HEK293 (cell line): ENCODE measurements at regions not wholly inside any gene's neighbourhood (a gene's known extent, or its start where the extent isn't known, plus 50 kb on each side); places are given as distances from the start of the nearest gene placed in this dataset.
"Not testable (repeated sequence)": the region's sequence is repeated elsewhere in the genome, so short reads cannot be mapped to it uniquely, and the experiment has no call there.

Experiments used
- CTCF ChIA-PET: fragments of 350-600 bp; formaldehyde crosslinking; extraction: SDS; loops from one replicate; lab custom pipeline; 2021; ENCODE audit warnings: antibody characterized with exemption; lab: Yijun Ruan, JAX
- POLR2A ChIA-PET: fragments of 300-600 bp; formaldehyde crosslinking; extraction: SDS; loops from one replicate; lab custom pipeline; 2020; ENCODE audit warnings: antibody characterized with exemption, inconsistent platforms; lab: Yijun Ruan, JAX
- H3K27ac ChIP-seq: fragments of 200-500 bp; sonication (Bioruptor generic); 2 replicates; pipeline ENCODE4 v1.5.1; 2014; ENCODE audit warnings: low read depth, low read length, control low read depth, inconsistent platforms; ENCODE audit errors: extremely low read depth
- H3K36me3 ChIP-seq, 2 experiments: fragments of 200-500 bp in 1 of 2; sonication (Bioruptor generic) in 1 of 2; 1 replicate in 1 of 2; 2 replicates in 1 of 2; pipeline ENCODE4 v1.5.1; 2014 to 2017; ENCODE audit warnings: inconsistent platforms in 2 of 2, low read length in 2 of 2; ENCODE audit not compliant: control insufficient read depth in 2 of 2, insufficient read depth in 1 of 2
- H3K4me1 ChIP-seq: fragments of 200-500 bp; sonication (Bioruptor generic); 2 replicates; pipeline ENCODE4 v1.5.1; 2014; ENCODE audit warnings: mild to moderate bottlenecking, low read length, inconsistent platforms; ENCODE audit not compliant: control insufficient read depth, insufficient read depth
- H3K4me3 ChIP-seq: 2 replicates; pipeline ENCODE4 v1.5.1; 2011; ENCODE audit warnings: low read depth, mild to moderate bottlenecking, control low read depth, low read length, moderate library complexity
- H3K9me3 ChIP-seq: fragments of 200-500 bp; sonication (Bioruptor generic); 2 replicates; pipeline ENCODE4 v1.5.1; 2014; ENCODE audit warnings: low read depth, low read length, inconsistent platforms; ENCODE audit not compliant: control insufficient read depth, insufficient read depth
- CTCF ChIP-seq: fragments of 450-650 bp; formaldehyde crosslinking; IDR thresholded peaks from 2 replicates; pipeline ENCODE4 v1.5.1; 2016; ENCODE audit warnings: missing biosample characterization, missing genetic modification characterization
- GFI1B ChIP-seq: fragments of 450-650 bp; formaldehyde crosslinking; IDR thresholded peaks from 2 replicates; pipeline ENCODE4 v1.5.1; 2016; ENCODE audit warnings: missing biosample characterization, missing genetic modification characterization
- HOXC10 ChIP-seq: sonication (generic); formaldehyde crosslinking; IDR thresholded peaks from 2 replicates; pipeline ENCODE4 v1.8.1; 2023; ENCODE audit warnings: mild to moderate bottlenecking, missing genetic modification reagents
- MEIS1 ChIP-seq: sonication (generic); formaldehyde crosslinking; IDR thresholded peaks from 2 replicates; pipeline ENCODE4 v1.8.1; 2022; ENCODE audit warnings: missing genetic modification reagents, mild to moderate bottlenecking, borderline replicate concordance
- PRDM4 ChIP-seq: fragments of 450-650 bp; formaldehyde crosslinking; IDR thresholded peaks from 2 replicates; pipeline ENCODE4 v1.5.1; 2017; ENCODE audit warnings: missing biosample characterization, missing genetic modification characterization
- SP2 ChIP-seq: fragments of 450-650 bp; formaldehyde crosslinking; IDR thresholded peaks from 2 replicates; pipeline ENCODE4 v1.5.1; 2016; ENCODE audit warnings: missing biosample characterization, missing genetic modification characterization
- ZFHX2 ChIP-seq: fragments of 450-650 bp; formaldehyde crosslinking; conservative IDR thresholded peaks from 2 replicates; pipeline ENCODE4 v1.5.1; 2016; ENCODE audit warnings: missing biosample characterization, missing genetic modification characterization
- ZNF10 ChIP-seq: fragments of 450-650 bp; formaldehyde crosslinking; IDR thresholded peaks from 2 replicates; pipeline ENCODE4 v1.5.1; 2017; ENCODE audit warnings: missing biosample characterization, missing genetic modification characterization
- ZNF112 ChIP-seq: fragments of 450-650 bp; formaldehyde crosslinking; IDR thresholded peaks from 2 replicates; pipeline ENCODE4 v1.5.0; 2017; ENCODE audit warnings: missing biosample characterization, missing genetic modification characterization
- ZNF132 ChIP-seq: fragments of 450-650 bp; formaldehyde crosslinking; IDR thresholded peaks from 2 replicates; pipeline ENCODE4 v1.5.1; 2017; ENCODE audit warnings: missing biosample characterization, missing genetic modification characterization, borderline replicate concordance
- ZNF157 ChIP-seq: fragments of 450-650 bp; formaldehyde crosslinking; IDR thresholded peaks from 2 replicates; pipeline ENCODE4 v1.5.1; 2016; ENCODE audit warnings: missing biosample characterization, missing genetic modification characterization
- ZNF223 ChIP-seq: fragments of 450-650 bp; formaldehyde crosslinking; IDR thresholded peaks from 2 replicates; pipeline ENCODE4 v1.5.1; 2016; ENCODE audit warnings: missing biosample characterization, missing genetic modification characterization
- ZNF398 ChIP-seq: fragments of 450-650 bp; formaldehyde crosslinking; IDR thresholded peaks from 2 replicates; pipeline ENCODE4 v1.5.1; 2017; ENCODE audit warnings: missing biosample characterization, missing genetic modification characterization
- ZNF404 ChIP-seq: fragments of 450-650 bp; formaldehyde crosslinking; IDR thresholded peaks from 2 replicates; pipeline ENCODE4 v1.5.1; 2017; ENCODE audit warnings: missing biosample characterization, missing genetic modification characterization
- ZNF423 ChIP-seq: fragments of 450-650 bp; formaldehyde crosslinking; IDR thresholded peaks from 2 replicates; pipeline ENCODE4 v1.5.1; 2016; ENCODE audit warnings: missing biosample characterization, missing genetic modification characterization
- ZNF48 ChIP-seq: fragments of 450-650 bp; formaldehyde crosslinking; IDR thresholded peaks from 2 replicates; pipeline ENCODE4 v1.5.1; 2016; ENCODE audit warnings: missing biosample characterization, missing genetic modification characterization
- ZNF521 ChIP-seq: fragments of 450-650 bp; formaldehyde crosslinking; IDR thresholded peaks from 2 replicates; pipeline ENCODE4 v1.5.1; 2017; ENCODE audit warnings: missing biosample characterization, mild to moderate bottlenecking, missing genetic modification characterization
- ZNF692 ChIP-seq: fragments of 450-650 bp; formaldehyde crosslinking; IDR thresholded peaks from 2 replicates; pipeline ENCODE4 v1.5.1; 2016; ENCODE audit warnings: missing biosample characterization, missing genetic modification characterization
- ZNF704 ChIP-seq: fragments of 450-650 bp; formaldehyde crosslinking; IDR thresholded peaks from 2 replicates; pipeline ENCODE4 v1.5.1; 2016; ENCODE audit warnings: missing biosample characterization, missing genetic modification characterization
- ZNF776 ChIP-seq: fragments of 450-650 bp; formaldehyde crosslinking; IDR thresholded peaks from 2 replicates; pipeline ENCODE4 v1.5.0; 2017; ENCODE audit warnings: missing biosample characterization, missing genetic modification characterization, borderline replicate concordance
- ZNF830 ChIP-seq: fragments of 450-650 bp; IDR thresholded peaks from 2 replicates; pipeline ENCODE4 v1.5.0; 2018; ENCODE audit warnings: missing biosample characterization, missing genetic modification characterization, low read depth, mild to moderate bottlenecking, moderate library complexity
- ZNF843 ChIP-seq: fragments of 450-650 bp; formaldehyde crosslinking; IDR thresholded peaks from 2 replicates; pipeline ENCODE4 v1.5.1; 2016; ENCODE audit warnings: missing biosample characterization, missing genetic modification characterization
- ZSCAN5A ChIP-seq: fragments of 450-650 bp; formaldehyde crosslinking; IDR thresholded peaks from 2 replicates; pipeline ENCODE4 v1.5.1; 2016; ENCODE audit warnings: missing biosample characterization, missing genetic modification characterization

GRCh38 chr11:96748639-96749370 is 359.0 kb downstream of the JRKL start:
- no peaks in the 10 kb centered on the region for H3K9me3 ChIP-seq
- no peaks in the 10 kb centered on the region for H3K36me3 ChIP-seq
- no peaks in the 10 kb centered on the region for H3K4me1 ChIP-seq
- no peak overlapping the region for H3K27ac ChIP-seq
- no peak overlapping the region for H3K4me3 ChIP-seq
- TF ChIP-seq ZSCAN5A (tag by site-specific recombination) (no peak), ZNF404 (tag by site-specific recombination) (no peak), PRDM4 (tag by site-specific recombination) (no peak), CTCF (no peak), ZNF521 (tag by site-specific recombination) (no peak), ZNF398 (tag by site-specific recombination) (no peak), ZNF776 (tag by site-specific recombination) (no peak), ZNF423 (no peak), ZNF10 (tag by site-specific recombination) (no peak), ZNF843 (tag by site-specific recombination) (no peak), ZNF48 (tag by site-specific recombination) (no peak), HOXC10 (CRISPR knock-in tag) (no peak), ZNF830 (tag by site-specific recombination) (no peak)
- CTCF ChIA-PET: no interaction called here
- POLR2A ChIA-PET: no interaction called here

GRCh38 chr11:96751807-96752206 is 362.0 kb downstream of the JRKL start:
- H3K27ac ChIP-seq, H3K4me1 ChIP-seq, H3K4me3 ChIP-seq, CTCF ChIA-PET, H3K36me3 ChIP-seq, H3K9me3 ChIP-seq, POLR2A ChIA-PET: not testable (repeated sequence)

- H3K4me3 ChIP-seq: no peak overlapping the region
- ChIA-PET POLR2A (no interaction called here), CTCF (no interaction called here)
- H3K9me3 ChIP-seq: no peaks in the 10 kb centered on the region
- no peak overlapping the region for H3K27ac ChIP-seq
- no peaks in the 10 kb centered on the region for H3K36me3 ChIP-seq
- H3K4me1 ChIP-seq: no peaks in the 10 kb centered on the region
- no peak for TF ChIP-seq MEIS1 (CRISPR knock-in tag)
- TF ChIP-seq ZNF132 (tag by site-specific recombination): no peak
- no peak for TF ChIP-seq ZNF692 (tag by site-specific recombination)
- no peak for TF ChIP-seq ZNF704 (tag by site-specific recombination)
- TF ChIP-seq ZFHX2: no peak
- TF ChIP-seq ZNF223 (tag by site-specific recombination): no peak
- TF ChIP-seq SP2 (tag by site-specific recombination): no peak
- no peak for TF ChIP-seq ZNF112 (tag by site-specific recombination)
- no peak for TF ChIP-seq ZNF157
- TF ChIP-seq GFI1B: no peak
Observed at GRCh38 chr11:96752221-96752620, 362.4 kb downstream of the JRKL start.
